Renal pelvis (tissue), 1 donor: ENCODE measurements at regions not wholly inside any gene's neighbourhood (a gene's known extent, or its start where the extent isn't known, plus 50 kb on each side); places are given as distances from the start of the nearest gene placed in this dataset.
"Not testable (repeated sequence)": the region's sequence is repeated elsewhere in the genome, so short reads cannot be mapped to it uniquely, and the experiment has no call there.

Source experiments
- DNase-seq: peaks from one replicate; pipeline ENCODE4 v3.0.0-alpha.2; 2013

- no peak for DNase-seq
Observed at GRCh38 chr15:35929740-35930444, 383.9 kb upstream of the DPH6 start.

GRCh38 chr15:35931799-35932341 lies 385.9 kb upstream of the DPH6 start:
- DNase-seq = no peak

- DNase-seq = peak; percentile 24
Observed at GRCh38 chr15:35932531-35932930, 386.6 kb upstream of the DPH6 start.

- no peak for DNase-seq
Observed at GRCh38 chr15:35933531-35933930, 387.6 kb upstream of the DPH6 start.

GRCh38 chr15:35934383-35935049 lies 388.6 kb upstream of the DPH6 start:
- DNase-seq = no peak

DNA sequence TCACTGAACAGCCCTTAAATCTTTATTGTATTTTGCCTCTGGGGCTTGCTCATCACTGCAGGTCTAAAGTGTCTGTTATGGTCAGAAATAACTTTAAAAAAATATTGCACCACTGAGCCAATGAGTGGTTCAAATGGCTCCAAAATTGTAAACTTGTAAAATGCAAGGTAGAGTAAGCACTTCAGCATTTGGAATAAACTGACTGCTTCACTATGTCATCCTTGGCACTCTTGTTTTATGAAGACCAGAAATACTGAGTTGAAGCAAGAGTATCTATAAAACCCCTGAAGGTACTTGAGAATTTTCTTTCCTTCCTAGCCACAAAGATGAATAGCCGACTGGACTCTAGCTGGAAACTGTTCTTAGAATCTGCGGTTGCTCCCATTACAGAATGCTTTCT lies 390.3 kb upstream of the DPH6 start:
- DNase-seq = no peak

- no peak for DNase-seq
Observed at GRCh38 chr15:35937380-35937779, 391.4 kb upstream of the DPH6 start.

- no peak for DNase-seq
Observed at GRCh38 chr15:35944945-35945585, 399.1 kb upstream of the DPH6 start.

- DNase-seq = no peak
Observed at GRCh38 chr15:35953424-35953823, 407.5 kb upstream of the DPH6 start.

DNA sequence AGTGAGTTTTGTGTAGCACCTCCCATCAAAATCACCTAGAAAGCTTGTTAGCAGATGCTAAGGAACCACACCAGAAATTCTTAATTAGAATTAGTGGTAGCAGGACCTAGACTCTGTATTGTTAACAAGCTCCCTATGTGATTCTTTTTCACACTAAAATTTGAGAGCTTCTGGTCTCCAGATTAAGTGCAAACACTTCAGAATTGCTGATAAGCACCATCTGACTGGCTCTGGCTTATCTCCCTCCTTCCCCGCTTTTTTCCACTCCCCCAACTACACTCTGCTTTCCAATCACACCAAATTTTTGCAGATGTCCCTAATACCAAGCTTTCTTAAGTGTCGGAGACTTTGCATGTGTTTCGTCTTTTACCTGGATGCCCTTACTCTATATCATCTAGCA lies 410.1 kb upstream of the DPH6 start:
- no peak for DNase-seq

- DNase-seq = no peak
Observed at GRCh38 chr15:35958021-35958420, 412.1 kb upstream of the DPH6 start.

- no peak for DNase-seq
Observed at GRCh38 chr15:35958975-35959374, 413.0 kb upstream of the DPH6 start.

- no peak for DNase-seq
Observed at GRCh38 chr15:35963326-35963725, 417.4 kb upstream of the DPH6 start.

DNA sequence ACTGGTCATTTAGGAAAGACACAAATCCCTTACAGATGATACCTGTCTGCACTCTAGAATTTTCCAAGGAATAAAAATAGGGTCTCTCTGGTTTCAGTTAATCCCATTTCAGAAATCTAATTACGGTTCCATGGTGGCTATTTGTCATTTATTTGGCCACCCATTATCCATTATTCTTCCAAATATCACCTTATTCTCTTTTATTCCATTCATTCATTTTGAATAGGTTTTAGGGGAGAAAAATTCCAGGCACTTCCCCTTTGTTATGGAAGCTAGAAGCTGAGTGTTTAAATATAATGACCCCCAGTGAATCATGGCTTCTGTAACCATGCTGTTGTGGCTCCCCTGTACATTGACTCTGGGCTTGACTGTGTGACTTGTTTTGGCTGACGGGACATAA lies 420.8 kb upstream of the DPH6 start:
- no peak for DNase-seq

- DNase-seq = not testable (repeated sequence)
Observed at GRCh38 chr15:35967968-35968367, 422.0 kb upstream of the DPH6 start.

DNA sequence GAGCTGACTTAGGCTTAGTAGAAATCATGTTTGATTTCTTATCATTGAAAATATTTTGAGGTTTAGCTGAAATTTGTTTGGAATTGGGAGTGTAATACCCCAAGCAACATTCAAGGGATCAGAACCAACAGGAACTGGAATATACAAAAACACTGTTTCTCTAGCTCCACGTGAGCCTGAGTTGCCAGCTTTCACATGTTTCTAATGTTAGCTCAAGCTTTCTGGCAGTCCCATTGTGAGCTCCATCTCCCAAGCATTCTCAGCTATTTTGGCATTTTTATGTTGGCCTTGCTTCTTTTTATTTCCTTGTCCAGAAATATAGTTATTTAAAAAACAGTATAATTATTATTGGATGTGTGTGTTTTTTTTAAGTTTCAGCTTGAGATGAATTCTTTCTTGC lies 427.1 kb upstream of the DPH6 start:
- DNase-seq = no peak

GRCh38 chr15:35974052-35974451 lies 428.1 kb upstream of the DPH6 start:
- DNase-seq = no peak

GRCh38 chr15:35975941-35976340 lies 430.0 kb upstream of the DPH6 start:
- DNase-seq = no peak

- DNase-seq = no peak
Observed at GRCh38 chr15:35979608-35980007, 433.6 kb upstream of the DPH6 start.

- no peak for DNase-seq
Observed at GRCh38 chr15:35980719-35981118, 434.8 kb upstream of the DPH6 start.

DNA sequence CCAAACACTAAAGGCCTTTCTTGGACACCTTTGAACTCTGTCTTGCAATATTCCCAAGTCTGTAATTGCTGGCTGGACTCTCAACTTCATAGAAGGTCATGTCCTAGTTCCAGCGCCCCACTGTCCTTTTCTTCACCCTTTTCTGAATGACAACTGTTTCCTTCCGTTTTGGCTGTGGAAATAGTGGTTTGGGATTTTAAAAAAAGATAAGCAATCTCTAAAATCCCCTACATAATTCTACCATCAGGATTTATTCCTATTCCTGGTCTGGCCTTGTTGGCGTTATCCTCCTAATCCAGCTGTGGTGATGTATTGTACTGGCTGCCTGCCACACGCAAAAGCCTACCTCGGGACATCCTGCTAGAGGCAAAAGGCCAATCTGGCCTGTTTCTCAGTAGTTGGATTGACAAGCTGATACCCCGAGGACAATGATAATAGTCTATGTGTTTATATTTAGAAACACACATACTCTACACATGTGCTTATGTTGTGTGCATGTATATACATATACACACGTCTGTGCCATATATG lies 440.3 kb upstream of the DPH6 start:
- DNase-seq = peak; percentile 47

DNA sequence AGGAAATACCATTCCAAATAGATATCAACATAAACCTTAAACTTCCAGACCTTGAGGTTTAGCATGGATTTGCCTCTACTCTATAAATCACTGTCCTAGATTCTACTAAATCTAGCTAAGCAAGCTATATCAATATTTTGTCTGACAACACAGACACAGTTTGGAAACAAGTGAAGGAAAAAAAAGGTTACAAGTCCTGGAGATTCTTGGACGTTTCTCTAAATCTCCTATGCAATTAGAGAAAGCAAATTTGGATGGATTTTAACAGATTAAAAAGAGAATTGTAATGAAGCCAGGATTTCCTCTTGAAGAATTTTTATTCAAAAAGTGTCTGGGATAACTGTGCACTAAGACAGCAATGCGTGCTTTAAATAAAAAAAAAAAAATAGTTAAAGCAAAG lies 441.1 kb upstream of the DPH6 start:
- DNase-seq = peak; percentile 23

DNA sequence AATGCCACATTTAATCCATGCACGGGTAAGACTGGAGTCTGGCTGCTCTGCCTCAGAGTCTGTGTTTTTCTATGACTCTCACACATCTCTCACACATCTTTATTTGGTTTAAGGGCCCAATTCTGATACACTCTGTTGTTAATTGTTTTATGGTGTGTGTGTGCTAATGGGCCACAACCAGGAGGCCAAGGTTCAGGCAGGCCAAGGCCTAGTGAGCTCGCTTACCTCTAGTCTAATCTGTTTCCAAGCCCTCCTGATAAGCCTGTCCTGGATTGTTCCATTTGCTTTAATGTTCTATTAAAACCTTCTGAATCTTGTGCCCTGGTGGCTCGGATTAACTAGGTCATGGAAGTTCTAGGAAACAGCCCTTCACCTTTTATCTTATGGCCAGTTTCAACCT lies 445.4 kb upstream of the DPH6 start:
- DNase-seq = no peak
